ENCODE measurements at regions not wholly inside any gene's neighbourhood (a gene's known extent, or its start where the extent isn't known, plus 50 kb on each side); places are given as distances from the start of the nearest gene placed in this dataset.

DNA sequence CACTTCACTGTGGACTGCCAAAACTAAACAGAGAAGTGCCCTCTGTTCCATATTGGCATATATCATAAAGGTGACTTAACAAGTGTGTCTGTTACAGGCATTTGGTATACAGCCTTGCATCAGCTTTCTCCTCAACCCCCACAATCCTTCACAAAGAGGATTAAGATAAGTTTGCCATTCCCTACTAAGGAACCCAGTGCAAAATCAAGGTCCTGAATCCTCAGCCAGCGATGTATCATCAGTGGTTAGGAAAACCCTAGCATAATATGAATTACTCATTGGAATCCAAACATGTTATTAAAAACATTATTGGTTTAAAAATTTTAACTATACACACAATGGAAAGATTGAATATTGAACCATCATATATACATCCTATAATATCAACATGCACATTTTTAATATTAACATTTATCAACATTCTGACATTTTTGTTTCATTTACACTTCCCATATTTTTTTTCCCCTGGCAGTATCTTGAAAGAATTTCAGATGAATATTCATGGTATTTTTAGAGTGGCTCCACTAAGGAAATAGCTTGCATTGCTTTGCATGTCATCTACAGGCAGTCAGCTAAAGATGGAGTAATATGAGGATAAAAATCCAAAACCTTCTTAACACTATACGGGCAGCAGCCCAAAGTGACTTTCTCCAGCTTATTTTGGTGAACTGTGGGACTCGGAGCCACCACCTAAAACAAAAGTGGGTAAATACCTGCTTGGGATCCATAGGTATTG, 215.6 kb upstream of the CHRM2 start:
- DNase-seq (ENCODE audit: low read depth): no peak
- TF ChIP-seq, protein P1, sequence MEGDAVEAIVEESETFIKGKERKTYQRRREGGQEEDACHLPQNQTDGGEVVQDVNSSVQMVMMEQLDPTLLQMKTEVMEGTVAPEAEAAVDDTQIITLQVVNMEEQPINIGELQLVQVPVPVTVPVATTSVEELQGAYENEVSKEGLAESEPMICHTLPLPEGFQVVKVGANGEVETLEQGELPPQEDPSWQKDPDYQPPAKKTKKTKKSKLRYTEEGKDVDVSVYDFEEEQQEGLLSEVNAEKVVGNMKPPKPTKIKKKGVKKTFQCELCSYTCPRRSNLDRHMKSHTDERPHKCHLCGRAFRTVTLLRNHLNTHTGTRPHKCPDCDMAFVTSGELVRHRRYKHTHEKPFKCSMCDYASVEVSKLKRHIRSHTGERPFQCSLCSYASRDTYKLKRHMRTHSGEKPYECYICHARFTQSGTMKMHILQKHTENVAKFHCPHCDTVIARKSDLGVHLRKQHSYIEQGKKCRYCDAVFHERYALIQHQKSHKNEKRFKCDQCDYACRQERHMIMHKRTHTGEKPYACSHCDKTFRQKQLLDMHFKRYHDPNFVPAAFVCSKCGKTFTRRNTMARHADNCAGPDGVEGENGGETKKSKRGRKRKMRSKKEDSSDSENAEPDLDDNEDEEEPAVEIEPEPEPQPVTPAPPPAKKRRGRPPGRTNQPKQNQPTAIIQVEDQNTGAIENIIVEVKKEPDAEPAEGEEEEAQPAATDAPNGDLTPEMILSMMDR (IDR thresholded peaks at IDR 0.05; ENCODE audit: insufficient read depth, low read length): no peak
- no peak overlapping the region for H3K4me3 ChIP-seq (ENCODE audit: low read depth, low read length)

DNA sequence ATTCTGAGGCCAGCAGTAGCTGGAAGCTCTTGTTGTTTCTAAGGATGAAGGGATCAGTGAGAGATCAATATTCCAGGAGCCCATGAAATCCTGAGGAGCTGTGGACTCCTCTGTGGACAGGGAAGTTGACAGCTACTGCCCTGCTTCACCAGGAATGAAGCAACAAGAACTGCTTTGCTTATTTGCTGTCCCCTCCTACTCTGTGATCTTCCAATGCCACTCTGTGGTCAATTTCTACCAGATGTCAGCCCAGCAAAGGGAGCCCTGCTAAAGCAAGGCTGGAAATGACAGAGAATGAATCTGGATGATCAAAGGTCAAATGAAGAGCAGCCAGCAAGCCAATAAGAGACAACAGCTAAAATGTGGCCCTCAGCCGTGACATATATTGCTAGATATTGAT, 227.5 kb upstream of the CHRM2 start:
- no peak for DNase-seq (ENCODE audit: low read depth)
- TF ChIP-seq, protein P1 (IDR thresholded peaks at IDR 0.05; ENCODE audit: insufficient read depth, low read length): no peak
- no peak overlapping the region for H3K4me3 ChIP-seq (ENCODE audit: low read depth, low read length)

DNA sequence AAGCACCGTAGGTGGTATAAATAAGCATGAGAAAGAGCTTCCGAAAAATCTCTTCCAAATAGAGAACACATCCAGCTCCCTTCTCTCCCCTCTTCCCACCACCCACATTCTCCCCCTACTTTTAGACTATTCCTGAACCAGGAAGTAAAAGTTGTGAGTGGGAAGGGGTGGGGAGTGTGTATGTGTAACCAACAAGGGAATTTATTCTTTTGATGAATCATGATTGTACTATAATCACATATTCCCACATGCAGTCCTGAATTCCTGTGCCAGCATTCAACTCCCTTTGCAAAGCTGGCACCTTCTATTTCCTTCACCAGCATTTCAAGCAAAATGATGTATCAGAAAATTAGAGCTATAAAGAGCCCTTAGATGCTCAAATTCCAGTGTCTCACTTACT, 230.6 kb upstream of the CHRM2 start:
- no peak overlapping the region for H3K4me3 ChIP-seq (ENCODE audit: low read depth, low read length)
- no peak for DNase-seq (ENCODE audit: low read depth)
- TF ChIP-seq, protein P1 (IDR thresholded peaks at IDR 0.05; ENCODE audit: insufficient read depth, low read length): no peak

DNA sequence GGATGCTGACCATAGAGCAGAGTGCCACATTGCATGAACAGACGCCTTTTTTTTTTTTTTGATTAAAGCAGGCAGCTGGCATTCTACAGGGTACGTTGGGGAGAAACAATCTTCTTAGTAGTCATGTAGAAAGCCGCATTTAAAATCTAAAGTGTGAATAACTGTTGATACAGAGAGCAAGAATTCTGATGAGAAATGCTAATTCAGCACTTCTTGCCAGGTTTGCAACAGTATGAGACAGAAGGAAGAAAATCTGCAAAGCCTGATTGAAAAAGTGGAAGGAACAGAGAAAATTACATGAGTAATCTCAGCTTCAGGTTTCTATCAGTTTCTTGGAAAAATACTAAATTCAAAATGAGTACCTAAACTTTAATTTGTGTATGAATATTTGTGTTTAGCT, 232.7 kb upstream of the CHRM2 start:
- DNase-seq (ENCODE audit: low read depth): no peak
- H3K4me3 ChIP-seq (ENCODE audit: low read depth, low read length): no peak overlapping the region
- TF ChIP-seq, protein P1 (IDR thresholded peaks at IDR 0.05; ENCODE audit: insufficient read depth, low read length): no peak

DNA sequence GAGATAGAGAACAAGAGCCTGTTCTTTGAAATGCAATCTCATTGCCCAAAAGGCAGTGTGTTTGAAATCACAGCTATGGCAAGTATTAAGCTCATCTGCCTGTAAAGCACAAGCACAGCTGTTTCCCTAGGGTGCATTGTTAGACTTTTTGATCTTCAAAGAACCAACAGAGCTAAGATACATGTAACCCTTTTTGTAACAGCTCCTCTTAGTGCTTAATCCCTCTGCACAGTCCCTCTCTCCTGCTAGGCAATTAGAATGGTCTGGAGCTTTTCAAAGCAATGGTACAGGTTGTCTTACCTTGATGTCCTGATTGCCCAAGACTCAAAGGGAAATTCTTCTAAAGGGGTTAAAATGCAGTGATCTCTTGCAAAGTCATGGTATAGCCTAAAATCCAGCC, 249.6 kb upstream of the CHRM2 start:
- no peak for DNase-seq (ENCODE audit: low read depth)
- no peak overlapping the region for H3K4me3 ChIP-seq (ENCODE audit: low read depth, low read length)
- TF ChIP-seq, protein P1 (IDR thresholded peaks at IDR 0.05; ENCODE audit: insufficient read depth, low read length): no peak

DNA sequence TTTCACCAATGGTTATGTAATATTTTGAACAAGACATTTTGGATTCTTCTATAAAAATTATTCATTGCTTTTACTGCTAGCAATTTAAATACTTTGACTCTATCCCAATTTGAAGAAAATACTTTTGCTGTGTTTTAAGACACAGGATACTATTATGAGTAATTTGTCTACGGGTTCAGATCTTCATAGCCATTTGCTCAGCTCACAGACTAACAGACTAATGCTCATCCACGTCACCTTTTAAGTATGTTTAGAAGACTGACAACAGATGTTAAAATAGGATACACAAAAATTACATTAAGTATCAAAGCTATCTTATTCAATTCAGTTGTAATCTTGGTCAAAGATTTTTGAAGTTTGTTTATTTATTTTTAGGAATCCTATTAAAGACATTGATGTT, 251.3 kb upstream of the CHRM2 start:
- no peak overlapping the region for H3K4me3 ChIP-seq (ENCODE audit: low read depth, low read length)
- TF ChIP-seq, protein P1 (IDR thresholded peaks at IDR 0.05; ENCODE audit: insufficient read depth, low read length): no peak
- no peak for DNase-seq (ENCODE audit: low read depth)

All from fibroblast of the aortic adventitia (primary cell).